Fibroblast of mammary gland (primary cell): ENCODE measurements at regions not wholly inside any gene's neighbourhood (a gene's known extent, or its start where the extent isn't known, plus 50 kb on each side); places are given as distances from the start of the nearest gene placed in this dataset.
A peak's percentile ranks its signal among the peaks of the same experiment; 100 is the strongest.

ENCODE experiments used
- DNase-seq: peaks from one replicate; pipeline ENCODE4 v3.0.0-alpha.2; 2010; ENCODE audit warnings: low read depth
- H3K4me3 ChIP-seq: 2 replicates; pipeline ENCODE4 v1.5.1; 2011; ENCODE audit warnings: low read depth, mild to moderate bottlenecking, low read length, moderate library complexity; ENCODE audit not compliant: control insufficient read depth
- TF ChIP-seq, protein P1 (sequence below): conservative IDR thresholded peaks from 2 replicates; pipeline ENCODE4 v1.5.1; 2011; ENCODE audit warnings: low read depth, low read length, inconsistent platforms; ENCODE audit not compliant: control insufficient read depth, insufficient read depth

DNA sequence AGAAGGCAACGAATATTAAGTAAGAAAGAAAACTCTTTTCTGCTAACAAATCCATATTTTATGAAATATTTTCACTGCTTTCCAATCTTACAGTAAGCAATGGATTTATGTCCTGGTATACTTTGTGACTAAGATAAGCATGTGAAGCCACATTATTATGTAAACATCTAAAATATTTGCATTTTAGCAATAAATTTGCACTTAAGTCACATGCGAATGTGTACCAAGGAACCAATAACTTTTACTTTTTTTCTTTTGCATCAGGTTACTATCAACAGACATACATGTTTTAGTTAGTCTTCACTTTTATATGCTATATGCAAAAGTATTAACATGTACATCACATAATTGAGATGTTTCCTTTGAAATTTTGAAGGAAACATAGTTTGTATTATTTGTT is 536.7 kb downstream of the SLITRK6 start:
- TF ChIP-seq, protein P1, sequence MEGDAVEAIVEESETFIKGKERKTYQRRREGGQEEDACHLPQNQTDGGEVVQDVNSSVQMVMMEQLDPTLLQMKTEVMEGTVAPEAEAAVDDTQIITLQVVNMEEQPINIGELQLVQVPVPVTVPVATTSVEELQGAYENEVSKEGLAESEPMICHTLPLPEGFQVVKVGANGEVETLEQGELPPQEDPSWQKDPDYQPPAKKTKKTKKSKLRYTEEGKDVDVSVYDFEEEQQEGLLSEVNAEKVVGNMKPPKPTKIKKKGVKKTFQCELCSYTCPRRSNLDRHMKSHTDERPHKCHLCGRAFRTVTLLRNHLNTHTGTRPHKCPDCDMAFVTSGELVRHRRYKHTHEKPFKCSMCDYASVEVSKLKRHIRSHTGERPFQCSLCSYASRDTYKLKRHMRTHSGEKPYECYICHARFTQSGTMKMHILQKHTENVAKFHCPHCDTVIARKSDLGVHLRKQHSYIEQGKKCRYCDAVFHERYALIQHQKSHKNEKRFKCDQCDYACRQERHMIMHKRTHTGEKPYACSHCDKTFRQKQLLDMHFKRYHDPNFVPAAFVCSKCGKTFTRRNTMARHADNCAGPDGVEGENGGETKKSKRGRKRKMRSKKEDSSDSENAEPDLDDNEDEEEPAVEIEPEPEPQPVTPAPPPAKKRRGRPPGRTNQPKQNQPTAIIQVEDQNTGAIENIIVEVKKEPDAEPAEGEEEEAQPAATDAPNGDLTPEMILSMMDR, result no peak
- no peak overlapping the region for H3K4me3 ChIP-seq
- DNase-seq, result no peak

DNA sequence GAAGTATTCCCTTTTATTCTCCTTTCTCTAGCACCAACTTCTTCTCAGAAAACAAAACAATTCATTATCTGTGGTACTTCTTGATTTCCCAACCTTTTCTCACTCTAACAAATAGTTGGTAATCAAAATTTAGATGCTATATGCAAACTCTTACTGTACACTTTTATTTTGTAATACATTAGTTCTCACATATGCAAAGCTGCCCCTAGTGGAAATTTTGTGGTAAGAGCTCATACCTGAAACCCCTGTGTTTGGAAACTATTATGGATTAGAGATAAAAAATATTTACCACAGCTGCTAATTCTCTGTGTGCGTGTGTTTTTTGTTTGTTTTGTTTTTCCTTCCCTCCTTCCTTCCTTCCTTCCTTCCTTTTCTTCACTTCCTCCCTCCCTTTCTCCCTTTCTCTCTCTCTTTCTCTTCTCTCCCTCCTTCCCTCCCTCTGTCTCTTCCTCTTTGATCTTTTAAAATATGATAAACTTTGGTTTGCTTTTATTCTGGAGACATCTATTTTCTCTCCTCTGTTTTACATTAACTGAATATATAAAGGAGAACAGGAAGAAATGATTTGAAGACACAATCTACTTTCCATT is 537.4 kb downstream of the SLITRK6 start:
- no peak overlapping the region for H3K4me3 ChIP-seq
- TF ChIP-seq, protein P1, result peak; percentile 21
- peak; percentile 0 for DNase-seq

DNA sequence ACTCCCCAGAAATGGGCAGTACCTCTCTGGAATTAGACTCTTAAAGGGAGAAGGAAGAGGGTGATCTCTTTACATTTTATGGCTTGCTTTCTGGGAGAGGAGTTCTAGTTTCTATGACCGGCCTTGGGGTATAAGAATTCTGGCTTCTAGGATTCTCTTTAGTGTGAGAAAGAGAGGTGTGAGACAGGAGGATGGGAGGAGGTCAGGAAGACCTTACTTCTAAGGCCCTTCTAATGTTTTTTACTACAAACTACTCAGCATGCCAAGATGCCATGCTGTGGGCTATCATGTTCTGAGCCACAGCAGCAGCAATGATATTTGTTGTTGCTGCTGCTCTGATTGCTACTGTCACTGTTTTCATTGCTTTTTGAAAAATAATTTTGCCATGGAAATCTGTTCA is 538.3 kb downstream of the SLITRK6 start:
- TF ChIP-seq, protein P1, result no peak
- H3K4me3 ChIP-seq, result no peak overlapping the region
- no peak for DNase-seq

DNA sequence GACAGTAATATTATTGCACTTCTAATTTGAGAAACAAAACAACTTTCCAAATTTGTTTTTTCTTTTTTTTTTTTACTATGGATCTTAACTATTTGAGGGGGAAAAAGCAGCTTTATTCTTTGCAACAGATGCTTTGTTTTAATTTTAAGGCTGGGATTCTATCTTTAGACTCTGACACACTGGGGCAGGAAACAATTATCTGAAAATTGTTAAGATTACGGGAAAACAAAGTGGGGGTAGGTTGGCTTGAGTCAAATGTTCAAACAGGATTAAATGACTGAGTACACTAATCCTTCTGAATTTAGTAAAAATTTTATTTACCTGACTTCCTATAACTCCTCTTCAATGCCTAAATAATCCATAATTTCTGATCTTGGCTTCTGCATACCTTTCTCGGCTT is 543.2 kb downstream of the SLITRK6 start:
- no peak overlapping the region for H3K4me3 ChIP-seq
- no peak for DNase-seq
- TF ChIP-seq, protein P1, result no peak

DNA sequence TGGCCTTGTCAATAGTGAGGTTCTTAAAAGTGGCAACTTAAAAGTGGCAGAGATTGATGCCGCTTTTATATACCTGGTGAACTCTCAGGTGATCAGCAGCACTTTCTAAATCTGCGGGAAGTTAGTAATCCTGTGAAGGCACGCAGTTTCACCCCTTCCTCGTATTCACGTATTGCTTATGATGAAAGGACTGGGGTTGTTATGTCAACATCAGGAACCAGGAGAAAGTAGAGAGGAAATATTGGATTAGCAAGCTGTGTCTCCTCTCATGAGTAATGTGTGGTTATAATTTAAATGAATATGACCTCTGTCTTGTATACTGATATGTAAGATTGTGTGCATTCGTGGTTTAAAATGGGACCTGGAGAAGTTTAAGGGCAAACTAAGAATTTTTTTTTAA is 544.6 kb downstream of the SLITRK6 start:
- TF ChIP-seq, protein P1, result no peak

DNA sequence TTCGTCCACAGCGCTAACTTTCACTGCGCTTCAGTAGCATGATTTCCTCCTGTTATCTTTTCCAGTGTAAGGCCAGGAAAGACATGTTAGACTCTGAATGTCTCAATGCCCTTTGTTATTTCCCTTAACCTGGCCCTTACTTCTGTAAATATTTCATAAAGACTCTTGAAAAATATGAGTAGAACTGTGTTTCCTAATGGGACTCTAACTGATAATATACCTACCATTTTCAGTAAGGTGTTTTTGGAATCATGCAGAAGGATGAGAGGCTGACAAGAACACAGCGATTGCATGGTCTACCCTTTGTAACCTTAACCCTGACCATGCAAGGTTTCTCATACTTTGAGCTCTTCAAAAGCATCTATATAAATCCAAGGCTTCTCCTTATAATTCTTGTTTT is 550.1 kb downstream of the SLITRK6 start:
- TF ChIP-seq, protein P1, result no peak
- DNase-seq, result no peak
- no peak overlapping the region for H3K4me3 ChIP-seq

More for the DNA sequence above, 544.6 kb downstream of the SLITRK6 start:
- DNase-seq, result no peak
- no peak overlapping the region for H3K4me3 ChIP-seq

DNA sequence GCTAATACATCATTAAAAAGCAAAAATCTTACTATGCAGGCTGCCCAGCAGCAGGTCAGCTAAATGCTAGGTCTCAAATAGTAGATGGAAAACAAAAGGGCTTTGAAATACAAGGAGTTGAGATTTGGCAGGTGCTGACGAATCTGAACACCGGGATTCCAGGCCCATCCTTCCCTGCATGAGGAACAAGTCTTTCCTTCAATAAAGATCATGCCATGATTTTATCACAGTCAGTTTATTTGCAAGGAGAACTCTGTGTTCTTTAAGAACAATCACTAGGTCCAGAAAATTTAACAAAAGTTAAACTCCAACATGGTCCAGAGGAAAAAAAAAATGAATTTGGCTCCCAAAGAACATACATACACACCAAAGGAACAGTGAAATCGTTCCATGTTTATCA is 551.4 kb downstream of the SLITRK6 start:
- H3K4me3 ChIP-seq, result no peak overlapping the region
- TF ChIP-seq, protein P1, result no peak
- DNase-seq, result no peak
